Mesenchymal stem cell (in vitro differentiated cells and primary cell): ENCODE measurements at regions not wholly inside any gene's neighbourhood (a gene's known extent, or its start where the extent isn't known, plus 50 kb on each side); places are given as distances from the start of the nearest gene placed in this dataset.
"Not testable (repeated sequence)": the region's sequence is repeated elsewhere in the genome, so short reads cannot be mapped to it uniquely, and the experiment has no call there.

ENCODE experiments used
- DNase-seq: peaks from one replicate; pipeline ENCODE4 v3.0.0-alpha.2; 2013
- H2AFZ ChIP-seq: one replicate; pipeline ENCODE4 v1.6.1; 2013; ENCODE audit warnings: low read depth, mild to moderate bottlenecking, control low read depth, inconsistent platforms, low read length, moderate library complexity
- H2AK5ac ChIP-seq: 2 replicates; pipeline ENCODE4 v1.6.1; 2013; ENCODE audit warnings: low read length, moderate library complexity, mild to moderate bottlenecking, inconsistent platforms; ENCODE audit not compliant: severe bottlenecking
- H2BK120ac ChIP-seq: one replicate; pipeline ENCODE4 v1.6.1; 2013; ENCODE audit warnings: low read depth, mild to moderate bottlenecking, inconsistent platforms, low read length, moderate library complexity
- H2BK12ac ChIP-seq, 2 experiments: one replicate each; pipeline ENCODE4 v1.6.1; 2013; ENCODE audit warnings: inconsistent platforms in 2 of 2, low read length in 2 of 2, mild to moderate bottlenecking in 2 of 2, moderate library complexity in 2 of 2, control low read depth in 1 of 2
- H2BK15ac ChIP-seq: one replicate; pipeline ENCODE4 v1.6.1; 2013; ENCODE audit warnings: mild to moderate bottlenecking, low read depth, inconsistent platforms; ENCODE audit not compliant: poor library complexity, severe bottlenecking
- H2BK5ac ChIP-seq: 2 replicates; pipeline ENCODE4 v1.6.1; 2013; ENCODE audit warnings: low read depth, mild to moderate bottlenecking, low read length, control low read depth, inconsistent platforms; ENCODE audit not compliant: poor library complexity, severe bottlenecking
- H3K14ac ChIP-seq, 2 experiments: one replicate each; pipeline ENCODE4 v1.6.1; 2013; ENCODE audit warnings: inconsistent platforms in 2 of 2, low read length in 2 of 2, control low read depth in 1 of 2, mild to moderate bottlenecking in 1 of 2, moderate library complexity in 1 of 2
- H3K18ac ChIP-seq, 2 experiments: one replicate each; pipeline ENCODE4 v1.6.1; 2013; ENCODE audit warnings: inconsistent platforms in 2 of 2, low read length in 2 of 2, control low read depth in 1 of 2, low read depth in 1 of 2, mild to moderate bottlenecking in 1 of 2
- H3K23ac ChIP-seq, 2 experiments: one replicate each; pipeline ENCODE4 v1.6.1; 2013; ENCODE audit warnings: inconsistent platforms in 2 of 2, low read length in 2 of 2, mild to moderate bottlenecking in 2 of 2, moderate library complexity in 2 of 2, control low read depth in 1 of 2
- H3K27ac ChIP-seq: 2 replicates; pipeline ENCODE4 v1.5.1; 2013; ENCODE audit warnings: mild to moderate bottlenecking, moderate library complexity, low read length, control low read depth, inconsistent platforms; ENCODE audit not compliant: poor library complexity, severe bottlenecking
- H3K27me3 ChIP-seq, 2 experiments: 2 replicates each; pipeline versions ENCODE4 v1.6.1 to v1.7.0; 2013; ENCODE audit warnings: low read length in 2 of 2, mild to moderate bottlenecking in 2 of 2, moderate library complexity in 2 of 2, control low read depth in 1 of 2, inconsistent platforms in 1 of 2; ENCODE audit not compliant: control insufficient read depth in 1 of 2, insufficient read depth in 1 of 2
- H3K36me3 ChIP-seq, 2 experiments: 2 replicates each; pipeline versions ENCODE4 v1.6.1 to v1.7.0; 2013; ENCODE audit warnings: low read length in 2 of 2, control low read depth in 1 of 2, inconsistent platforms in 1 of 2, low read depth in 1 of 2, mild to moderate bottlenecking in 1 of 2; ENCODE audit not compliant: insufficient read depth in 2 of 2, control insufficient read depth in 1 of 2
- H3K4ac ChIP-seq, 2 experiments: one replicate each; pipeline ENCODE4 v1.6.1; 2013; ENCODE audit warnings: inconsistent platforms in 2 of 2, low read length in 2 of 2, mild to moderate bottlenecking in 2 of 2, moderate library complexity in 2 of 2, control low read depth in 1 of 2, low read depth in 1 of 2
- H3K4me1 ChIP-seq: 2 replicates; pipeline ENCODE4 v1.6.1; 2013; ENCODE audit warnings: low read depth, low read length, control low read depth; ENCODE audit not compliant: control insufficient read depth, insufficient read depth
- H3K4me2 ChIP-seq: 2 replicates; pipeline ENCODE4 v1.6.1; 2013; ENCODE audit warnings: low read length, mild to moderate bottlenecking, inconsistent platforms; ENCODE audit not compliant: poor library complexity, severe bottlenecking
- H3K4me3 ChIP-seq, 2 experiments: 2 replicates each; pipeline versions ENCODE4 v1.5.1 to v1.7.0; 2013; ENCODE audit warnings: low read length in 2 of 2, mild to moderate bottlenecking in 2 of 2, control low read depth in 1 of 2, low read depth in 1 of 2; ENCODE audit not compliant: insufficient read depth in 1 of 2
- H3K79me1 ChIP-seq: replicated peaks from 2 replicates; pipeline ENCODE4 v1.6.1; 2013; ENCODE audit warnings: mild to moderate bottlenecking, control low read depth, low read length, inconsistent platforms; ENCODE audit not compliant: poor library complexity, severe bottlenecking
- H3K9ac ChIP-seq: 2 replicates; pipeline ENCODE4 v1.7.0; 2013; ENCODE audit warnings: mild to moderate bottlenecking, low read length, moderate library complexity
- H3K9me3 ChIP-seq: 2 replicates; pipeline ENCODE4 v1.7.0; 2013; ENCODE audit warnings: mild to moderate bottlenecking, low read length; ENCODE audit not compliant: control insufficient read depth
- H4K8ac ChIP-seq: one replicate; pipeline ENCODE4 v1.6.1; 2013; ENCODE audit warnings: inconsistent platforms, mild to moderate bottlenecking, low read length, moderate library complexity
- H4K91ac ChIP-seq: one replicate; pipeline ENCODE4 v1.6.1; 2013; ENCODE audit warnings: mild to moderate bottlenecking, low read length, inconsistent platforms
- whole genome bisulfite sequencing: methylation state at CpG from one replicate; pipeline ENCODE4 v1.1.7; 2013; ENCODE audit warnings: mixed read lengths; 5-methylcytosine and 5-hydroxymethylcytosine counted together

- 100% methylated on average over 1 of the region's 3 CpGs for WGBS
- H2BK12ac ChIP-seq, result no peak overlapping the region
- H3K4ac ChIP-seq, result no peak overlapping the region
- H3K27me3 ChIP-seq, result no peaks in the 10 kb centered on the region
- H2AFZ ChIP-seq, result no peak overlapping the region
- H3K9me3 ChIP-seq, result no peaks in the 10 kb centered on the region
- no peak overlapping the region for H3K23ac ChIP-seq
- no peak overlapping the region for H2BK5ac ChIP-seq
- no peak overlapping the region for H2BK120ac ChIP-seq
- H4K8ac ChIP-seq, result no peak overlapping the region
- no peak overlapping the region for H3K9ac ChIP-seq
- no peak overlapping the region for H3K14ac ChIP-seq
- H3K27ac ChIP-seq, result no peak overlapping the region
- H4K91ac ChIP-seq, result no peak overlapping the region
- H2BK15ac ChIP-seq, result no peak overlapping the region
- no peaks in the 10 kb centered on the region for H3K4me1 ChIP-seq
- H3K18ac ChIP-seq, result no peak overlapping the region
- no peak overlapping the region for H3K4me3 ChIP-seq
- no peak for DNase-seq
- H3K4me2 ChIP-seq, result no peak overlapping the region
- no peaks in the 10 kb centered on the region for H3K36me3 ChIP-seq
- H2AK5ac ChIP-seq, result no peak overlapping the region
- H3K79me1 ChIP-seq, result no peaks in the 10 kb centered on the region
Measured at GRCh38 chr5:85614489-85614888, 1003.3 kb upstream of the COX7C start.

DNA sequence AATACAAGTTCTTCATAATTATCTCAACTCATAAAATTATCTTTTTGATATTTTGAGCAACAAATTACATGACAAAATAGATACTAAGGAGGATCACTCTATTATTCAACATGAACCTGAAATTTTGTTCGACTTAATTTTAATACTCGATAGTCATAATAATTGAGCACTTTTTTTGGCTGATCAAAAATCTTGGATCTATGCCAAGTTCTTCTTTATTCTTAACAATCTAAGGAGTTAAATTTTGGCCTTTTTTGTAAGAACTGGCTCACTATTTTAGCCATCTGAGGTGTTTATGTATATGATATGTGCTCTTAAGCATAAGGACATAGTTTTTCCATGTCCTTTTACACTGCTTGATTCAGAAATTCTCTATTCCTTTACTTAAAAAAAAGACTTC, 996.1 kb upstream of the COX7C start:
- Histone ChIP-seq H3K23ac (no peak overlapping the region), H3K4me2 (no peak overlapping the region), H3K4me1 (no peaks in the 10 kb centered on the region), H3K18ac (no peak overlapping the region), H3K27ac (no peak overlapping the region), H2BK12ac (no peak overlapping the region), H2AK5ac (no peak overlapping the region), H4K8ac (no peak overlapping the region), H3K9ac (no peak overlapping the region), H2BK5ac (no peak overlapping the region), H3K4ac (no peak overlapping the region), H2BK15ac (no peak overlapping the region), H2AFZ (no peak overlapping the region), H2BK120ac (no peak overlapping the region), H3K36me3 (no peaks in the 10 kb centered on the region), H3K9me3 (no peaks in the 10 kb centered on the region), H3K14ac (no peak overlapping the region), H4K91ac (no peak overlapping the region), H3K27me3 (no peaks in the 10 kb centered on the region), H3K79me1 (no peaks in the 10 kb centered on the region), H3K4me3 (no peak overlapping the region)
- no CpG with 5 or more reads among the region's 2 CpGs for WGBS
- no peak for DNase-seq

DNA sequence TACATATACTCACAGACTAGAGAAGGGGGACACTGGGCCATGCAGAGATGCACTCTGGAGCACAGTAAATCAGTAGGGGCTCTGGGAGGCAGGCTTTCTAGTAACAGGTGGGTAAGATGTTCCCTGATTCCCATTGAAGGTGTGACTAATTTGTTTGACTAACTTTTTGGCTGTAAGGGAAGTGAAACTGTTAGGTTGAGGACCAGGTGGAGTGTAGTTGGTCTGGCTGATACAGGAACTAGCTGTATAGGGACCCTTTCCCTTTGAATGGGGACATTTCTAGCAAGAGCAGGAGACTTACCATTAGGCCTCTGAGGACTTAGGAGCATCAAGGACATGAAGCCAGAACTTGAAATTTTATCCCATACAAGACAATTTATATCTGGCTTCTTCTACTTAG, 989.6 kb upstream of the COX7C start:
- no peak overlapping the region for H3K4ac ChIP-seq
- no peak overlapping the region for H2BK12ac ChIP-seq
- H2BK120ac ChIP-seq, result no peak overlapping the region
- H3K4me3 ChIP-seq, result no peak overlapping the region
- H4K8ac ChIP-seq, result no peak overlapping the region
- no peaks in the 10 kb centered on the region for H3K9me3 ChIP-seq
- H2BK5ac ChIP-seq, result no peak overlapping the region
- H4K91ac ChIP-seq, result no peak overlapping the region
- H3K27ac ChIP-seq, result no peak overlapping the region
- no peaks in the 10 kb centered on the region for H3K79me1 ChIP-seq
- no peaks in the 10 kb centered on the region for H3K36me3 ChIP-seq
- H3K4me2 ChIP-seq, result no peak overlapping the region
- H3K9ac ChIP-seq, result no peak overlapping the region
- no peak overlapping the region for H2AFZ ChIP-seq
- no peak overlapping the region for H2AK5ac ChIP-seq
- H2BK15ac ChIP-seq, result no peak overlapping the region
- no peaks in the 10 kb centered on the region for H3K4me1 ChIP-seq
- H3K23ac ChIP-seq, result no peak overlapping the region
- DNase-seq, result no peak
- H3K18ac ChIP-seq, result no peak overlapping the region
- no peaks in the 10 kb centered on the region for H3K27me3 ChIP-seq
- no peak overlapping the region for H3K14ac ChIP-seq

DNA sequence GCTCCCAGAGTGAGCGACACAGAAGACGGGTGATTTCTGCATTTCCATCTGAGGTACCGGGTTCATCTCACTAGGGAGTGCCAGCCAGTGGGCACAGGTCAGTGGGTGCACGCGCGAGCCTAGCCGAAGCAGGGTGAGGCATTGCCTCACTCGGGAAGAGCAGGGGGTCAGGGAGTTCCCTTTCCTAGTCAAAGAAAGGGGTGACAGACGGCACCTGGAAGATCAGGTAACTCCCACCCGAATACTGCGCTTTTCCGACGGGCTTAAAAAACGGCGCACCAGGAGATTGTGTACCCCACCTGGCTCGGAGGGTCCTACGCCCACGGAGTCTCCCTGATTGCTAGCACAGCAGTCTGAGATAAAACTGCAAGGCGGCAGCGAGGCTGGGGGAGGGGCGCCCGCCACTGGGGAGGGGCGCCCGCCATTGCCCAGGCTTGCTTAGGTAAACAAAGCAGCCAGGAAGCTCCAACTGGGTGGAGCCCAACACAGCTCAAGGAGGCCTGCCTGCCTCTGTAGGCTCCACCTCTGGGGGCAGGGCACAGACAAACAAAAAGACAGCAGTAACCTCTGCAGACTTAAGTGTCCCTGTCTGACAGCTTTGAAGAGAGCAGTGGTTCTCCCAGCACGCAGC, 979.1 kb upstream of the COX7C start:
- not testable (repeated sequence) for H3K4ac ChIP-seq, H3K36me3 ChIP-seq, H2AFZ ChIP-seq, H2BK12ac ChIP-seq, H2BK15ac ChIP-seq, H3K18ac ChIP-seq, H3K27me3 ChIP-seq, H3K4me3 ChIP-seq, H4K91ac ChIP-seq, H2BK5ac ChIP-seq, H3K27ac ChIP-seq, H3K79me1 ChIP-seq, H2AK5ac ChIP-seq, H4K8ac ChIP-seq, H3K4me2 ChIP-seq, H3K9ac ChIP-seq, DNase-seq, H2BK120ac ChIP-seq, H3K4me1 ChIP-seq, H3K9me3 ChIP-seq, H3K23ac ChIP-seq, H3K14ac ChIP-seq
- WGBS, result 83% methylated on average over 10 of the region's 25 CpGs
